ENCODE measurements at regions not wholly inside any gene's neighbourhood (a gene's known extent, or its start where the extent isn't known, plus 50 kb on each side); places are given as distances from the start of the nearest gene placed in this dataset.
A peak's percentile ranks its signal among the peaks of the same experiment; 100 is the strongest.
"Not testable (repeated sequence)": the region's sequence is repeated elsewhere in the genome, so short reads cannot be mapped to it uniquely, and the experiment has no call there.

DNA sequence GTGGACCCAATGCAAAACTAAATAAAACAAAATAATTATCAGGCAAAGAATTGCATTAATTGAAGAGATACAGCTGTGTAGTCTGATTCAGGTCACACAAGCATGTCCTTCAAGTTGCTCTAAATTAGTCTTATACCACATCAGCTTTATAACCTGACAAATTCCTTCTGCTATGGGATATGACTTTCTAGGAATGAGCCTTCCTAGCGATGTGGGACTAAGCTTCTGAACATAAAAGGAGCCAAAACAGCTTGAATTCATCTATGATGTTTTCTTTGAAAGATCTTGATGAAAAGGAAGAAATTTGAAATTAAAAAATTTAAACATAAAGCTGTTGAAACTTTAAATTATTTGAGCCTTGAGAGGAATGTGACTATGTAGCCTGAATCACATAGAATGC lies 1409.1 kb downstream of the CDH11 start:
- DNase-seq (ENCODE audit: low read depth), result no peak

DNA sequence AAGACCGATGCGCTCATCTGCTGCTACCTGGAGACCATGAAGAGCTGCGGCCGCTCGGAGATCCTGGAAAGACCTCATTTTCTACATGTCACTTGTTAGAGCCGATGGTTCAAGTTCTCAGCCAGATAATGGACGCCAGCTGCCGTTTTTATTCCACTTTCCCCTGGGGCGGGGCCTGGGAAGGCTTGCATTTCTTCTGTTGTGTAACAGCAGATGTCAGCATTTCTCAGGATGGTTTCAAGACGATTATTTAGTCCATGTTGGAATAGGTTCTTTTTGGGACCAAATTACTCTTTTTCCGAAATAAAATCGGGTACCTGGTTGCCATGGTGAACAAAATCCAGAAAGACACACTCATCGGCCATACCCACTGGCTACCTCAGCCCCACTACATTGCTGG lies 1418.3 kb downstream of the CDH11 start:
- no peak for DNase-seq (ENCODE audit: low read depth)

DNA sequence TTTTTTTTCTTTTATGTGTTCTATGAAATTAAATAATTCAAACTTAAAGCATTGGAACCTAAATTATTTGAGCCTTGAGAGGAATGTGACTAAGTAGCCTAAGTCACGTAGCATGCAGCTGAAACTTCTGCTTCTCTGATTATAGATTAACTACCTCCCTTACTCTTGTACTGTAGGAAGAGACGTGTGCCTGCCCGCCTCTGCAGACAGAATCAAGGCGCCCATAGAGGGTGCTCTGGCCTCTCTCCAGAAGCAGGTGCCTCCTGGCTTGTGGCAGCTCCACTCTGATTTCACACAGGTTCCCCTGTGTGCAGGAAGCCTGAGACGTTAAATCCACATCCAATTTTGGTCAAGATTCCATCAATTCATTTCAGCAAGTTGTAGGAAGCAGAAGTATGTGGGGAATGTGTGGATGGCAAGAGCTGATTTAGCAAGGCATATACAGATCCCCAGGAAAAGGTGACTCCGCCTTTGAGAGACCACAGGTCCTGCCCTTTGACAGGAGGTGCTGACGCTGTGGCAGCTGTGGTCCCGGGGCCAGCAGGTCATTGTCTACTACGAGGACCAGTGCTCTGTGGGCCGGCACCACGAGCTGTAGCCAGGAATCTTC lies 1418.8 kb downstream of the CDH11 start:
- peak; percentile 85 for DNase-seq (ENCODE audit: low read depth)

DNA sequence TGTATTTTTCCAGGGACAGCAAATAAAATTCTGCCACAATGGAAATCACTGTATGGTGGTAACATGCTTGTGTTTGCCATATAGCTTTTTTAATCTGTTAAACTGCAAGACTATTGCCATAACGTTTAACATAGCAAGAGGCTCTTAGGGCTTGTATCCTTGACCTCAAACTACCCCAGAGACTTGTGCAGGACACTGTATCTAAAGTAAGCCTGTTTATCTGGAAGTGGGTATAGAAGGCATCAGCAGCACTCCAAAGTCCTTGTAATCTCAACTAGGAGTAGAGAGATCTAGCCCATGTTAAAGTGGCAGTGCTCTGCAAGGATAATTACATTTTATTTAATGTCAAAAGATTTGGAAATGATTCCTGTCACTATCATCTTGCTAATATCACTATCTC lies 1424.1 kb downstream of the CDH11 start:
- DNase-seq (ENCODE audit: low read depth), result no peak

DNA sequence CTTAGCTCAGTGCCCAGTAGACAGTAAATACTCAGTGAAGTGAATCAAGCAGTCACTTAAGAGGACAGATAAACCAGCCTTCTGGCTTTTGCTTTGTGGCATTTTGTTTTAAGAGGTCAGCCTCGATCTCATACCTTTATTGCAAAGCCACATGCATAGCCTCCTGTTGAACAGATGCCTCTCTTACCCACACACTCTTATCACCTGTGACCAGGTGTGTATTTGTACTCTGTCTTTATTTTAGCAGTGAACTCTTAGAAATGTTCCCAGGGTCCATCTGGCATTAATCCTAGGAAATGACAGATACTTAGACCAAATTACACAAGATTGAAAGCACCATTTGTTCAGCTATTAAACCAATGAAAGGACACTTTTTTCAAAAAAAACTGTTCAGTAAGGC lies 1426.5 kb downstream of the CDH11 start:
- no peak for DNase-seq (ENCODE audit: low read depth)

DNA sequence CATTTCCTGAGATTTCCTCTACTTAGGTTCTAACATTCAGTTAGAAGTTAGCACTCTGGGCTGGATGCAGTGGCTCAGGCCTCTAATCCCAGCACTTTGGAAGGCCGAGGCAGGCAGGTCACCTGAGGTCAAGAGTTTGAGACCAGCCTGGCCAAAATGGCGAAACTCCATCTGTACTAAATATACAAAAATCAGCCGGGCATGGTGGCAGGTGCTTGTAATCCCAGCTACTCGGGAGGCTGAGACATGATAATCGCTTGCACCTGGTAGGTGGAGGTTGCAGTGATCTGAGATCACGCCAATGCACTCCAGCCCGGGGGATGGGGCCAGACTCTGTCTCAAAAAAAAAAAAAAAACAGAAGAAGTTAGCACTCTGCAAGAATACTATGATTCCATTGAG lies 1430.9 kb downstream of the CDH11 start:
- DNase-seq (ENCODE audit: low read depth), result no peak

DNA sequence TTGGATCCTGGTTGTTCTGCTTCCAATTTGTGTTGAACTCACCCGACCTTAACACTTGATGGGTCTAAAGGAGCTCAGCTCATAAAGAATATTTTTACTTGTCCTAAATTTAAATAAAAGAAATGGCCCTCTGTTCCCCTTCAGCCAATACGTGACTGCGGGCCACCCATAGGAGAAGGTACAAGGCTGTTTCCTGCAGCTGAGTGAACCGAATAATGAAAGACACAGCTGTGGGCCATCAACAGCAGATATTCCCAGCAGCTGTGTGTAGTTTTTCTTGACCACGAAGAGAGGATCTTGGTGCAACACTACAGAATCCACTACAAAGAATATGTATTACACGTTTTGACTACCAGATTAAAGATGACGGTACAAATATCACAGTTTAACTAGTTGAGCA lies 1431.6 kb downstream of the CDH11 start:
- no peak for DNase-seq (ENCODE audit: low read depth)

DNA sequence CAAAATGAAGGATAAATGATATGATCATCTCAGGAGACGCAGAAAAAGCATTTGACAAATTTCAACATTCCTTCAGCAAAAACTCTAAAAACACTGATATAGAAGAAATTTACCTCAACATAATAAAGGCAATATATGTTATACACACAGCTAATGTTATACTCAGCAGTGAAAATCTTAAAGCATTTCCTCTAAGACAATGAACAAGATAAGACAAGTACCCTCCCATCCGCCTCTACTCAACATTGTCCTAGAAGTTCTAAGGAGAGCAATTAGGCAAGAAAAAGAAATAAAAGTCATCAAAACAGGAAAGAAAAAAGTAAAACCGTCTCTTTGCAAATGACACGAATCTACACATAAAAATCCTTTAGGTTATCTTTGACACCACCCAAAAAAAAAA lies 1432.8 kb downstream of the CDH11 start:
- DNase-seq (ENCODE audit: low read depth), result no peak

DNA sequence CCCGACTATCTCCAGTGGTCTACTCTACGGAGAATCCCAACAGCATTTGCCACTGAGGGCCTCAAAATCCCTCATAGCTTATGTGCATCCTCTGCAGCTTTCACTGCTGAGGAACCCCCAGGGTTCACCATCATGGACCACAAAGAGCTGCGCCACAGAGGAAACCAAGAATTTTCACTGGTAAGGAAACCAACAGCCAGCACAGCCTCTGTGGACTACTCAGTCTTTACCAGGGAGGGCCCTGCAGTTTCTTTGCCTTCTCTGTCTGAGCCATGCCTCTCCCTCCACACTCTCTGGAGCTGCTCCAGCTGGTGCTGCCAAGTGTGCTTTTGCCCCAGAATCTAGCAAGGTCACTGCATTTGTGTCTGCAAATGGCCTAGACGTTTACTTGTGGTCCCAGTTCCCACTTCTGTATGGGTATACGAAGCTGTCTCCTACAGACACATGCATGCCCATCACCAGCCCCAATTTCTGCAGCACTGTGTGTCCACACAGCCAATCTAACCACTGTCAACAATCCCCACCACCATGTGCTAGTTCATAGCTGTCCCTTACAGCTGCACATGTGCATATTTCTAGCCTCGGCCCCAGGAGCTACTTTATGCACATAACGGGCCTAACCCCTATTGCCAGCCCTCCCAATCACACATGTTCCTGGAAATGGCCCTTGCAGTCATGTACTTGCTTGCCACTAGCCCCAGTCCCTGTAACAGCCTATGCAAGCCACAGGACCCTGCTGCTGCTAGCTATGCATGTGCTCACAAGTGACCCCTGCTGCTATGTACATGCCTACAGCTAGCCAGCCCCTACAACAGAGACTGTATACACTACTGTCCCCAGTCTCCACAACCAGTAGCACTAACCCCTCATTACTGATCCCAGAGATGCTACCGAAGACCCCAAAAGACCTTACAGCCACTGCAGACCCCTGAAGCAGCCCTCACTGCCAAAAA lies 1437.4 kb downstream of the CDH11 start:
- no peak for DNase-seq (ENCODE audit: low read depth)

DNA sequence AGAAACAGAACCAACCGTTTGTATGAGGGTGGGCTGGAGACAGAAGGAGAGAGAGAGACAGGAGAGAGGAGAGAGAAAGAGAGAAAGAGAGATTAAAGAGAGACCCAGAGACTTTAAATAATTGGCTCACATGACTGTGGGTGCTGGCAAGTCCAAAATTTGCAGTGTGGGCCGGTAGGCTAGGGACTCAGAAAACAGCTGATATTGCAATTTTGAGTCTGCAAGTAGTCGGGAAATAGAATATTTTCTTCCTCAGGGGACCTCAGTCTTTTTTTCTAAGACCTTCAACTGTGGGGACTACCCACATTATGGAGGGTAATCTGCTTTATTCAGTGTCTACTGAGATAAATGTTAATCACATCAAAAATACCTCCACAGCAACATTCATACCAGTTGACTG lies 1439.0 kb downstream of the CDH11 start:
- no peak for DNase-seq (ENCODE audit: low read depth)

DNA sequence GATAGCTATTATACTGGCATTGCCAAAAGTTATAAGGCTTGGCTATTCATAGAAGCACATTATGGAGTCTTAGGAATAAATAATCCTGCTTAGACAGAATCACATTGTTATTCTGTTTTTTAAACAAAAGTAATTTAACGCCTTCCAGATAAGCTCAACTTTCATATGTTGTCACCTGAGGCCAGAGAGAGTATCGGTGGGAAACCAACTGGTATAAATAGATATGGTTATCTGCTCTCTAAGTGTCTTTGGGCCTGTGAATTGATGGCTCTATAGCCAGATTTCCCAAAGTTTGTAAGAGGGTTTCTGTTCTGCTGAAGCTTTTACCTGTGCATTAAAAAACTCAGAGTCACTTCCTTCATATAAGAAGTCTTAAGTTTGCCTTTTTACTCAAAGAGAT lies 1449.4 kb downstream of the CDH11 start:
- DNase-seq (ENCODE audit: low read depth), result no peak

DNA sequence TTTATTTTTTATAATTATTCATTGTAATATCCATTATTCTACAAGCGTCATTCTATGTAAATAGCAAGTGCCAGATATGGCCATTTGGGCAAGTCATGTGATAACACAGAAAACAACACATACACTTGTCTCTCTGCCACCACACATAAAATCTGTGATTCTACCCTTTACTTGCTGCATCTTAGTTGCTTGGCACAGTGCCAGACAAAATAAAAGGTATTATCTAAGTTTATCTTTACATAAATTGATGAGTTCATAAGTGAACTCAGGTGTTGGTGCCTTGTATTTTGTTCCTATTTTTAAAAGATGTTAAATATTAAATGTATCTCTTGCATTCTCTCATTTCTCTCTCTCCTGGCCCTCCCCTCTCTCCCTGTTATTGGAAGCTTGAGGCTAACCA lies 1458.7 kb downstream of the CDH11 start:
- no peak for DNase-seq (ENCODE audit: low read depth)

DNA sequence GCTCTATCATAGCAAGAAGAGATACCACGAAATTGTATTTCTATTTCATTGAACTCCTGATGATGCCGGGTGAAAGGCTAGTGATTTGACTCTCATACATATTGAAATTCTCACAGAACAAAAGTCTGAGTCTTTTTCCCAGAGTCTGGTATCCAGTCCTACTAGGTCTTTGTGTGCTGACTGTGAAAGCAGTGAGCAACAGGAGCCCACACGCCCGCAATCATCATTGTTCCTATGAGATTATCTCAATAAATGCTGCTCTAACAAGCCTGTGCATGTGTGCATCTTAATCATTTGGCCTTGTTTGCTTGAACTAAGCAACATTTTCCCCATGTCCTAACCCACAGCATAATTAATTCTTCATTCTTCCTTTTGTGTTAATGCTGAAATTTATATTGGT lies 1466.0 kb downstream of the CDH11 start:
- DNase-seq (ENCODE audit: low read depth), result no peak

DNA sequence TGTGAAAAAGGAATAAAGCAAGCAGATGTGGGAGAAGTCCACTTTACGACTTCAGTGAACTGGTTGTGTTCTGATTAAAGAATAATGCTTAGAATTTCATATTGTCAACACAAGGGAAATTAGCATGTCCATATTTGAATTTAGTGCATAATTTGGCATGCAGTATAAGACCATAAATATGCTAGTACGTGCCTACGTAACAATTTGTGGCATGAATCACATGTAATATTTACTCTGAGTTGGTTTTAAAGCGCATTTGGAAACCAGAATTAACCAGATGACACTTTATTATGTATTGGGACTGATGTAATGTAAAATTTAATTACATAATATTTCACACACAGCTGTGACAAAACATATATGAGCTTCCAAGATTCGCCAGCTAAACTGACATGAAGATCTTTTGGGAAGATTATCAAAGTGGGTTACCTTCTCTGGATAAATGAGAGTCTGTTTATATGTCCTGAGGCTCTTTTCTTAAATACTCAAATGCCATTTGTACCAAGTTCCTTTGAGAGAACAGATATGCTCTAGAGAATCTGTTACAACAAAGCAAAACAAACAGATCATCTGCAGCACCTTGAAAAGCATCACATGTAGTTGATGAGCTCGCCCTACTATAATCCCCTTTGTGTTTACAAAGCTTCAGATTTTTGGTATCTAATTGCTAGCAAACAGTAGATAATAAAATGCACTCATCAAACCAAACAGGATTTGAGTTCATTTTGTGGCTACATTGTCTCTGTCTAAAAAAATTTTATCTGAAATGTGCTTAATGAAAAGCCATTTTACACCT lies 1468.6 kb downstream of the CDH11 start:
- no peak for DNase-seq (ENCODE audit: low read depth)

DNA sequence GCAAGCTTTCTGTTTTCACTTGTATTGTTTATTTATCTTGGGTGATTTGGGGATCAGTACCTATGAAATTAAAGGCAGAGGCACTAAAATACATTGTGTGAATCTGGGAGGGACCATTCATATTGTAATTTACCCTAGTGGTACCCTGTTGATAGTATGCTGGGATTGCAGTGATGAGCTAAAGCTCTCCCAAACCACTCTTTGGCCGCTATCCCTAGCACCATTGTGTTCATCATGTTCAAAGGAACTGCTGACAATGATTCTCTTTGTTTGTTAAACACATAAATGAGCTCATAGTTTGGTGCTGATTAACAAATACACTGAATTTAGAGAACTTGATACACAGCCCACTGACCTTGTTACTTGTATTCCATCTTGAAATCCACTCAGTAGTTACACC lies 1469.8 kb downstream of the CDH11 start:
- DNase-seq (ENCODE audit: low read depth), result no peak

DNA sequence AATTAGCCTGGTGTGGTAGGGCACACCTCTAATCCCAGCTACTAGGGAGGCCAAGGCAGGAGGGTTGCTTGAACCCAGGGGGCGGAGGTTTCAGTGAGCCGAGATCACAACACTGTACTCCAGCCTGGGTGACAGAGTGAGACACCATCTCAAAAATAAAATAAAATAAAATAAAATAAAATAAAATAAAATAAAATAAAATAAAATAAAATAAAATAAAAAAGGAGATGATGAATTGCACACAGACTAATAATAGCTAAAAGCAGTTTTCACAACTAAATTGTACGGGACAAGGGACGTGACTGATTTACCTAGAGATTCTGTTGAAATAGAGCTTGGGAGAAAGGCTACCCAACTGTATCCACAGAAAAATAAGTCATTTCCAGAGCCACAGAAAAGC lies 1471.3 kb downstream of the CDH11 start:
- no peak for DNase-seq (ENCODE audit: low read depth)

DNA sequence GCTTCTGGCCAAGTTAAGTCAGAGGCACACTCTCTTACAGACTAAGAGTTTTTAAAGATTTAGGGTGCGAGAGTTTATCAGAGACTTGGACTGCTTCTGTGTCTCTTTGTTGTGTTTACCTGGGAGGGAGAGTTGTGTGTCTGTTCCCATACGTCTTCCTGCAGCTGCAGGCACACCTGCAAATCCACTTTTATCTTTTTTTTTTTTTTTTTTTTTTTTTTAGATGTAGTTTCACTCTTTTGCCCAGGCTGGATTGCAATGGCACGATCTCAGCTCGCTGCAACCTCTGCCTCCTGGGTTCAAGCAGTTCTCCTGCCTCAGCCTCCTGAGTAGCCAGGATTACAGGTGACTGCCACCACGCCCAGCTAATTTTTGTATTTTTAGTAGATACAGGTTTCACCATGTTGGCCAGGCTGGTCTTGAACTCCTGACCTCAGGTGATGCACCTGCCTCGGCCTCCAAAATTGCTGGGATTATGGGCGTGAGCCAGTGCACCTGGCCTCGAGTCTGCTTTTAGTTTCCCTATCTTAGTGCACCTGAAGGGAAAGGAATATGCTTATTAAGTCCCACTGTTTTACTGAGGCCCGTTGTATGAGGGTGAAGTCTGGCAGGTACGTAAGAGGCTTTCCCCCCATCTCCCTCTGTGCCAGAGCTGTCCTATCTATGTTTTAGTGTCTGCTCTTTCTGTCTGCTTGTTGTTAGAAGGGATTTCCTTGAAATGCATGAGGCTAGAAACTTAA lies 1488.0 kb downstream of the CDH11 start:
- DNase-seq (ENCODE audit: low read depth), result not testable (repeated sequence)

DNA sequence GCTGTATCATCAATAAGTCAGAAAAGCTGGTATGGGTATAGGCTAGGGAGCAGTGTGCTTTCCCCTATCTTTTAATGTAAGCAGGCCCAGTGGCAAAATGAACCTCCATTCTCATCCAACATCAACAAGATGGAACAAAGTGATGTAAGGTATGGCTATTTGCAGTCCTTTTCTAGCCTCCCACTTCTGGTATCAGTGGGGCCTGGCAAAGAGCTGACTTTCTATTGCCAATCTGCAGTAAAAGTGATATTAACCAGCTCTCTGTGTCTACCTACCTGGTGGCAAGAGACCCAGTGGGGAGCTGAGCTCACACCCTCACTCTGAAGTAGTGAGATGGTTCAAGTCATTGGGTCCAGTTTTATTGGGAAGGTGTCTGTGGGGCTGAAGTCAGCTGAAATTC lies 1492.6 kb downstream of the CDH11 start:
- no peak for DNase-seq (ENCODE audit: low read depth)

DNA sequence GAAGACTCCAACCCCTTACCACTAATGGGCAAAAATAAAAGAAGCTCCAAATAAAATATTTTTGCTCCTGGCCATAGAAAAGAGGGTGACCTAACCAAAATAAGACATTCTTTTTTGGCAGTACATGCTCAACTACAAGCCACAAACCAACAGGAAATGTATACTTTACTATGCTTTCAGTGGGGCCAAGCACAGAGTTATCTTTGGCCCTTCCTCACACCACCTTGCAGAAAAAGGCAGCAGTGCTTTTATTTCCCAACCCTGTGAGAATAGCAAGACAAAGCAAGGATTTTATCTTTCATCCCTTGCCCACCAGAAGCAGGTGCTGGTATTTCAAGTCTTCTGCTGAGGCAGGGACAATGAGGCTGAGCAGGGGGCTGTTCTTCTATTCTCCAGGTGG lies 1493.1 kb downstream of the CDH11 start:
- no peak for DNase-seq (ENCODE audit: low read depth)

DNA sequence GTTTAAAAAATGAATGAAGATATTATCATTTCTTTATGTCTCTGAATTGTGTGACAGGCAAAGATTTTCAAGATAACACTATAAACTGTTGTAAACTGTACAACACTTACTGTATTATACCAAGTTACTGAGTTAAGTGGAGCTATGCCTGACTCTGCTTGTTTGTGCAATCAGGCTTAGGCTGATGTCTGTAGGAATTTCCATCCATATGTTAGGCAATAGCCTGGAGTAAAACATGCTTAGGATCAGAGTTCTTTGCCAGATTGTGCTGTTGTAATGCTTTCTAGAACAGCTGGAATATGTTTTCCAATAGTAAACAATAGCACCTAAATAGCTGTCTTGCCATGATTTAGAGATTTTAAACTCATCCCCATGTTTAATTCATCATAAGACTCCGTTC lies 1496.7 kb downstream of the CDH11 start:
- DNase-seq (ENCODE audit: low read depth), result no peak

DNA sequence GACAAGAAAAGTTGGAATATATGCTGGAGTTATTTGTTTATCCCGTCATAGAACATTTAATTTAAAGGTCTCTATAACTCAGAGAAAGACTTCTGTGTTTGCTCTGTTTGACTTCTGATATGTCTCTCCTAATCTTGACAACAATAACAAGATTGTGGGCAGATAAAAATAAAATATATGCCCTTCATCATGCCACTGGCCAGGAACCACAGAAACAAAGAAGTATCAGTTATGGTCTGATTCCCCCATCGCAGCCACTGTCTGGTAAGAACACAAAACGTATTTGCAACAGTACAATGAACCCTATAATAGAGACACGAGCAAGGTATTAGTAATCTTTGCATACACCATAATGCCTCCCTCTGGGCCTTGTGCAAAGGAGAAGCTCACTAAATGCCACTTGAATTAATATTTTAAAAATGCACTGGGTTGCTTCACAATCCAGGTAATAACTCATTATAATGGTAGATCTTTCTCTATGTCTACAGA lies 1498.3 kb downstream of the CDH11 start:
- no peak for DNase-seq (ENCODE audit: low read depth)

All from renal cortical epithelial cell (primary cell).